Gastrocnemius medialis (tissue), 4 donors: ENCODE measurements at regions not wholly inside any gene's neighbourhood (a gene's known extent, or its start where the extent isn't known, plus 50 kb on each side); places are given as distances from the start of the nearest gene placed in this dataset.
"Not testable (repeated sequence)": the region's sequence is repeated elsewhere in the genome, so short reads cannot be mapped to it uniquely, and the experiment has no call there.

Experiments
- ATAC-seq, 2 donors: fragments of 150-250 bp; one replicate each; pipeline ENCODE4 v1.9.1; 2016
- DNase-seq, 2 donors: peaks; one replicate each; pipeline ENCODE4 v3.0.0-alpha.2; 2019
- H3K27ac ChIP-seq, 4 donors: fragments of 200-600 bp; sonication (generic); 1 replicate in 1 of 4; 2 replicates in 3 of 4; pipeline ENCODE4 v1.5.1; 2016 to 2018; ENCODE audit warnings: mild to moderate bottlenecking in 2 of 4, moderate library complexity in 1 of 4
- H3K27me3 ChIP-seq, 3 donors: fragments of 200-600 bp; sonication (generic) in 2 of 3; 1 replicate in 1 of 3; 2 replicates in 2 of 3; pipeline versions ENCODE4 v1.5.1 to v1.6.0; 2016 to 2019; ENCODE audit warnings: mild to moderate bottlenecking in 1 of 3, moderate library complexity in 1 of 3
- H3K36me3 ChIP-seq, 2 donors: fragments of 200-600 bp; sonication (generic) in 1 of 2; one replicate each; pipeline ENCODE4 v1.5.1; 2017 to 2018
- H3K4me1 ChIP-seq, 2 donors: fragments of 200-600 bp; sonication (generic) in 1 of 2; one replicate each; pipeline ENCODE4 v1.5.1; 2016 to 2017; ENCODE audit warnings: mild to moderate bottlenecking in 2 of 2
- H3K4me3 ChIP-seq, 4 donors: fragments of 200-600 bp; sonication (generic) in 3 of 4; 1 replicate in 1 of 4; 2 replicates in 3 of 4; pipeline ENCODE4 v1.5.1; 2016 to 2019; ENCODE audit warnings: mild to moderate bottlenecking in 2 of 4
- H3K9me3 ChIP-seq, 3 donors: fragments of 200-600 bp; sonication (generic) in 2 of 3; 1 replicate in 1 of 3; 2 replicates in 2 of 3; pipeline ENCODE4 v1.5.1; 2016 to 2019
- in situ Hi-C, 4 donors: fragments of 200-750 bp; cut with MboI; loops; one replicate each; pipeline versions ENCODE4 v1.15.0 to v1.8.0; 2017; ENCODE audit warnings: low sequenced_read_pairs in 4 of 4
- intact Hi-C: fragments of 100-400 bp; cut with DNase I; formaldehyde crosslinking; loops from one replicate; pipeline ENCODE4 v1.15.1; 2023; ENCODE audit warnings: low total_unique reads

DNA sequence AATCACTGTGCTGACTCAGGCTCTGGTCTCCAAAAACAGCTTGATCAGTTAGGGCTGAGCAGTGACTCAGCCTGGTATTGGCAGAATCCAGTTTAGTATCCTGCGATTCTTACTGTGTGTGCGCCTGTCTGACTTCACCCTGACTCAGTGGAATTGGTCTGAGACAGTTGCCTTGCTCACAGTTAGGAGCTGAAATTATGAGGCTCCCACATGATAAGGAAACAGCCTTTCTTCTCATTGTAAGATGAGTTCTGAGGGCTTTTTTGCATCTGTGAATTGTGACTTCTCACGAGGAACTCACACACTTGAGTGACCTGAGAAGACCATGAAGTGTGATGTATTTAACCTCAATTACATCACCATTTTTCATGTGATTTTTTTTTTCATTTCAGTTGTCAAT is 1282.4 kb downstream of the RPIA start:
- in situ Hi-C loops, H3K27ac ChIP-seq, ATAC-seq, H3K4me1 ChIP-seq, DNase-seq, H3K9me3 ChIP-seq, H3K36me3 ChIP-seq, H3K4me3 ChIP-seq, intact Hi-C loops, H3K27me3 ChIP-seq: not testable (repeated sequence)

DNA sequence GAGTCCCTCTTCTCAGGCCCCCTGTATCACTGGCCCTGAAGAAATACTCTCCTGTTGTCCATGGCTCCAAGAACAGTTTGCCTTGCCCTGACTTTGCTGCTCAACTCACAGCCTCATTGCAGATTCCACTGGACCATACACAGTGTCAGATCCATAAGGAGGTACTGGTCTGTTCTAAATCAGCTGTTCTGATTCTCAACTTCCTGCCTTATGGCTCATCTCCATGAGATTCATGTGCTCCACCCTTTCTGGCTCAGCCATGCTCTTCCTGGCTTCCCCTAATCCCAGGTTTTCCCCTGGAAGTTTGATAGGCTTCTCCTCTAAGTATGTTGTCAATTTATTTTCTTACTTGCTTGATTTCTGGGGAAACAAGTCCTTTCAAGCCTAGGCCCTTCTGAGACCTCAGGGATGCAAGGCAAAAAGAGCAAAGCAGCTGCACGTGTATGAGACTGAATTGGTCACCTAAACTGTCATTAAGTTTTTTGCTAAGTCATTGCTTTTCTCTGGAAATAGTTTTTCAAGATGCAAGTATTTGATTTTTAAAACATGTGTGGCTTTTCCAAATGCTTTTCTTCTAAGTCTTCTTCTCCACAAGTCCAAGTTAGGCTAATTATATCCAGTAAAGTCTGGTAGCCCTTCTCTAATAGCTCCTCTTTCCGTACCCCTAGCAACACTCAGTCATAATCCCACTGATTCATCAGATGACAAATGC is 1288.5 kb downstream of the RPIA start:
- H3K36me3 ChIP-seq, in situ Hi-C loops, H3K27ac ChIP-seq, ATAC-seq, DNase-seq, H3K27me3 ChIP-seq, H3K4me3 ChIP-seq, intact Hi-C loops, H3K4me1 ChIP-seq, H3K9me3 ChIP-seq: not testable (repeated sequence)

DNA sequence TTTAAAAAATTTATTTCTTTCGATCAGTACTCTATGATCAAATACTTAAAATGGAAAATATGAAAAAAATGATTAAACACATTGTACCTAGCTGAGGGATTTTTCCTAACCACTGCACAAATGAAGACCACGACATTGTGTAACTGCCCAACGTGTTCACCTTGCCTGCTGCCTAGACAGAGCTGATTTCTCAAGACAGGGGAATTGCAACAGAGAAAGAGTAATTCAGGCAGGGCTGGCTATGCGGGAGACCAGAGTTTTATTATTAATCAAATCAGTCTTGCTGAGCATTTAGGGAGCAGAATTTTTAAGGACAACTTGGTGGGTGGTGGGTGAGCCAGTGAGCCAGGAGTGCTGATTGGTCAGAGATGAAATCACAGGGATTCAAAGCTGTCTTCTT is 1290.8 kb downstream of the RPIA start:
- in situ Hi-C loops, H3K4me1 ChIP-seq, H3K4me3 ChIP-seq, ATAC-seq, intact Hi-C loops, H3K27ac ChIP-seq, H3K36me3 ChIP-seq, H3K9me3 ChIP-seq, DNase-seq, H3K27me3 ChIP-seq: not testable (repeated sequence)

DNA sequence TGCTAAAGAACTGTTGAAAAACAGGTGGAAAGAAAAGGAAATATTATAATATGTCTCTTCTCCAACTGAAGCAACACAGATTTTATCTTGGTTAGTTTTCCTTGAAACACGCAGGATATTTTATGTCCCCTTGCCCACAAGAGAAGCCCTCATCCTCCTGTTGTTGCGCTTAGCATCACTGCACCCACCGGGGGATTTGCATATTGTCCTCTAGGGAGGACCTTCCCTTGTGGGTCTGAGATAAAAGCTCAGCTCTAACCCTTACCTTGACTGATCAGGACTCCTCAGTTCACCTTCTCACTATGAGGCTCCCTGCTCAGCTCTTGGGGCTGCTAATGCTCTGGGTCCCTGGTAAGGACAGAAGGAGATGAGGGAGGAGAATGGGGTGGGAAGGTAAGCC is 1294.2 kb downstream of the RPIA start:
- H3K36me3 ChIP-seq, ATAC-seq, in situ Hi-C loops, intact Hi-C loops, H3K4me1 ChIP-seq, H3K27me3 ChIP-seq, DNase-seq, H3K9me3 ChIP-seq, H3K27ac ChIP-seq, H3K4me3 ChIP-seq: not testable (repeated sequence)

DNA sequence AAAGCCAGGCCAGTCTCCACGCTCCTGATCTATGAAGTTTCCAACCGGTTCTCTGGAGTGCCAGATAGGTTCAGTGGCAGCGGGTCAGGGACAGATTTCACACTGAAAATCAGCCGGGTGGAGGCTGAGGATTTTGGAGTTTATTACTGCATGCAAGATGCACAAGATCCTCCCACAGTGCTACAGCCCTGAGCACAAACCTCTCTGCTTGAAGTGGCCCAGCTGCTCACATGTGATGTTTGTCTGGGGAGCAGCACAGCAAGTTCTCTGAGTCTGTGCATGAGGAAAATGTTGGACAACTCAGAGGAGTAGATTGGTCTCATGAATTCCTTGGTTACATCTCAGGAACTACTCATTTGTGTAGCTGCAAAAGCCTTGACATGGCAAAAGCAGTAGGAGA is 1295.1 kb downstream of the RPIA start:
- in situ Hi-C loops, DNase-seq, H3K27me3 ChIP-seq, intact Hi-C loops, ATAC-seq, H3K36me3 ChIP-seq, H3K9me3 ChIP-seq, H3K4me3 ChIP-seq, H3K27ac ChIP-seq, H3K4me1 ChIP-seq: not testable (repeated sequence)

DNA sequence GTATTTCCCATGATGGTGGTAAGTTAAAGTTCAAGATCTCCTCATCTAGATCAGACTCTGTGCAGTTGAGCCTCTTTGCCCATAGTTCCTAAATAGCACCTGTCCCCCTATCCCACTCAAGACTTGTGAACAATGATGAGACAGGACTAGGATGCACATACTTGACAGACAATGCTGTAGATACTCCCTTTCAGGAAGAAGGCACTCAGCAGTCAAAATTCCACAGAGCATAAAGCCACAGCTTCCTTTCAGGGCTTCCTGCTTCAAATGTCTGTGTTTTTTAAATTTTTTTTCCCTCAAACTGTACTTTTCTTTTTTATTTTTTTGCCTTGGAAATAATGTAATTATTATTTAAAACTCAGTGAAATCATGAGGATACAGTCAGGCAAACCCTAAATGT is 1305.3 kb downstream of the RPIA start:
- H3K4me1 ChIP-seq, H3K9me3 ChIP-seq, ATAC-seq, in situ Hi-C loops, H3K27ac ChIP-seq, H3K4me3 ChIP-seq, DNase-seq, H3K27me3 ChIP-seq, intact Hi-C loops, H3K36me3 ChIP-seq: not testable (repeated sequence)

DNA sequence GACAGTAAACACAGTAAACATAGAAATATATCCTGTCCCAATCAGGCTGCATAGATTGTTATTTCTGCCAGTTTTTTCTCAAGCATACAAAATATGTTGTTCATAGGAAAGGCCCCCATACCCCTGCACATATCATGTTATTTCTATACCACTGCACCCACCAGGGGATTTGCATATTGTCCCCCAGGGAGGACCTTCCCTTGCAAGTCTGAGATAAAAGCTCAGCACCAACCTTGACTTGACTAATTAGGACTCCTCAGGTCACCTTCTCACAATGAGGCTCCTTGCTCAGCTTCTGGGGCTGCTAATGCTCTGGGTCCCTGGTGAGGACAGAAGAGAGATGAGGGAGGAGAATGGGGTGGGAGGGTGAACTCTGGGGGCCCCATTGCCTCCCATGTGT is 1313.1 kb downstream of the RPIA start:
- intact Hi-C loops, H3K4me1 ChIP-seq, H3K4me3 ChIP-seq, H3K27me3 ChIP-seq, DNase-seq, H3K27ac ChIP-seq, ATAC-seq, H3K9me3 ChIP-seq, H3K36me3 ChIP-seq, in situ Hi-C loops: not testable (repeated sequence)

DNA sequence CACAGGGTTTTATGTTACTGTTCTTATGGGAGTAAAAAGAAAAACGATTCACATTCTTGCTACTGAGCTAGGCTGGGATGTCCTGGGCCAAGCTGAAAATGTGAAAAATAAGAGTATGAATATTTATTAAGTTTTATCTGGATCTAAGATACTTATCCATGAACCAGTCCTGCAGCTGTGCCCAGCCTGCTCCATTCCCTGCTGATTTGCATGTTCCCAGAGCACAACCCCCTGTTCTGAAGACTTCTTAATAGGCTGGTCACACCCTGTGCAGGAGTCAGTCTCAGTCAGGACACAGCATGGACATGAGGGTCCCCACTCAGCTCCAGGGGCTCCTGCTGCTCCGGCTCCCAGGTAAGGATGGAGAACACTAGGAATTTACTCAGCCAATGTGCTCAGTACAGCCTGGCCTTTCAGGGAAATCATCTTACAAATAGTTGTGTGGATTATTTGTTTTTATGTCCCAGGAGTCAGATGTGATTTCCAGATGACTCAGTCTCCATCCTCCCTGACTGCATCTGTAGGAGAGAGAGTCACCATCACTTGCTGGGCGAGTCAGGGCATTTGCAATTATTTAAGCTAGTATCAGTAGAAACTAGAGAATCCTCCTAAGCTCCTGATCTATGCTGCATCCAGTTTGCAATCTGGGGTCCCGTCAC is 1319.1 kb downstream of the RPIA start:
- H3K9me3 ChIP-seq, H3K36me3 ChIP-seq, intact Hi-C loops, ATAC-seq, H3K27ac ChIP-seq, H3K4me3 ChIP-seq, H3K4me1 ChIP-seq, DNase-seq, in situ Hi-C loops, H3K27me3 ChIP-seq: not testable (repeated sequence)

DNA sequence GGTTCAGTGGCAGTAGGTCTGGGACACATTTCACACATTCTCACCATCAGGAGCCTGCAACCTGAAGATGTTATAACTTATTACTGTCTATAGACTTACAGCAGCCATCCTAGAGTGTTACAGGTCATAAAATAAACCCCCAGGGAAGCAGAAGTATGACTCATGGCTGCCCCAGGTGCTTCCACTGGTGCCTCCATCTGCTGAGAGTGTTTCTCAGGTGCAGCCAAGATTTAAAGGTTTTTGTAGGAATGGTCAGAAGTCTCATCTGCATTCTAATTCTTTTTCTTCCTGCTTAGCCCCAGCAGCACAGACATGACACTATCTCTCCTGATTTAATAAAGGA is 1319.6 kb downstream of the RPIA start:
- DNase-seq, ATAC-seq, H3K36me3 ChIP-seq, H3K4me3 ChIP-seq, intact Hi-C loops, H3K27ac ChIP-seq, H3K4me1 ChIP-seq, in situ Hi-C loops, H3K27me3 ChIP-seq, H3K9me3 ChIP-seq: not testable (repeated sequence)

DNA sequence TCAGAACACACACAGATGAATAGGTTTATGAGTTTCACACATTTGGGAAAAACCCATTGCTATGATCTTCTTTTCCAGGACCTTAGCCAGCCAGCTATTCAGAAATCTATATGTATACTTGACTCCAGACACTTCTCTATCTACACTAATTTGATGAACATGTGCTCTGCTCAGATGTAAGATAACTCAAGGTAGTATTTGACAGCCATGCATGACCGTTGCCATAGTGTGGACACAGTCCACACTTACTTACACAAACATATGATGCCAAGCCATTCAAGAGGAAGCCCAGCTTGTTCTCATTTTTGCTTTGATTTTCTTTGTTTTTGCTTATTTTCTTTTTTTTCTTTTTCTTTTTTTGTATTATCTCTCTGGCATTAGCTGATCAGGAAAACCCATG is 1328.4 kb downstream of the RPIA start:
- H3K36me3 ChIP-seq, DNase-seq, H3K27me3 ChIP-seq, H3K4me3 ChIP-seq, H3K27ac ChIP-seq, ATAC-seq, H3K9me3 ChIP-seq, intact Hi-C loops, in situ Hi-C loops, H3K4me1 ChIP-seq: not testable (repeated sequence)

DNA sequence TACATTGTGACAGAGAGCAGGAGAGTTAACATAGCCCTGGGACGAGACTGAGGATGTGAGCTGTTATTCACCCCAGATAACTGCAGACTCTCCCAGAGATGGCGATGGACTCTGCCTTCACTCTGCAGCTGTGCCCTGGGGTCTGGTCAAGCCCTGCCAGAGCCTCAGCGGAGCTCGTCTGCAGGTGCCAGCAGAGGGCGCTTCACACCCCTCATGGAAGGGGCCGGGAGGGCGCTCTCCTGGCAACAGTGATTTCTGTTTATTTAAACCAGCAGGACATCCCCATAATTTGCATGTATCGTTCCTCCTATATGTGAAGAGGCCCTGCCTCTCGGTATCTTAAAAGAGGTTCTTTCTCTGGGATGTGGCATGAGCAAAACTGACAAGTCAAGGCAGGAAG is 1329.8 kb downstream of the RPIA start:
- H3K4me3 ChIP-seq, in situ Hi-C loops, H3K4me1 ChIP-seq, H3K36me3 ChIP-seq, H3K27me3 ChIP-seq, H3K9me3 ChIP-seq, ATAC-seq, H3K27ac ChIP-seq, intact Hi-C loops, DNase-seq: not testable (repeated sequence)
